ENCODE measurements at regions not wholly inside any gene's neighbourhood (a gene's known extent, or its start where the extent isn't known, plus 50 kb on each side); places are given as distances from the start of the nearest gene placed in this dataset.

GRCh38 chrX:148084611-148085010, 103.5 kb downstream of the FMR1NB start:
- TF ChIP-seq MYC (IDR thresholded peaks at IDR 0.05; ENCODE audit: low read depth, low read length): no peak
- no peak for TF ChIP-seq CTCF (IDR thresholded peaks at IDR 0.05; ENCODE audit: low read depth, low read length)

Data from NB4 (cell line).